ENCODE measurements at regions not wholly inside any gene's neighbourhood (a gene's known extent, or its start where the extent isn't known, plus 50 kb on each side); places are given as distances from the start of the nearest gene placed in this dataset.

DNA sequence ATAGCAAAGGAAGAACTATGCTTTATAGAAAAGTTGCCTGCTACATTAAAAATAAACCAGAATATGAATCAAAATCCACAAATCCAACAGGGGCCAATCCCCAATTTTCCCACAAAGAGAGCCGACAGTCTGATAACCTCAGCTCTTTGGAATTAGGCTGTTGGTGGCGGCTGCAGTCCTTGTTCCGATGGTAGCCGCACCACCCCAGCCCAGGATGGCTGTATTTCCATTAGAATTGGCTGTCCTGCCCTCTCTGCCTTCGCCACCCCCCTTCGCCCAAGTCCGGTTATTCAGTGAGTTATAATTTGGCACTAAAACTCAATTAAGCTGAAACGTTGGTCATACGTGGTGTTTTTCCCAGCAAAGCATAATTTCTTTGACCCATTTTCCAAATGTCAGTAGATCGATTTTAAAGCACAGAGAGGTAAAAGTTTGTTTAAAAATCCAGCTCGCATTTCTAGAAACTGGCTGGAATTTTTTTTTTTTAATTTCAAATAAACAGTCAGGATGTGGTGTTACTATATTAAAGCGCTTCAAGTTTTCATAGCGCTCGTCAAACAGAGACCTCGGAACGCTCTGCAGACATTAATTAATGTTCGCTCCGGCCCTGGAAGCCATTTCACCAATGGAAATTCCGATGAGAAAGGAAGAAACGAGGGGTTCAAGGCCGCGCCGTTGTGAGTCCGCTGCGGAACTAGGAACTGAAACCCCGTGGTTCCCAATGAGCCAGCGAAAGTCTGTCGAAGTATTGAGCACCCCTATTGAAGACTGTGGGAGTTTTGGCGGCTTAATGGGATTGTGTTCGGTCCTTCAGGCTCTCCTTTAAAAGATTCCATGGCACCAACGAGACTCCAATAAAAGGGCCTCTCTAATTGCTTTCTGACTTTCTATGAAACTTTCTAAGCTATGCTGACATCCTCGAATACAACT is 104.8 kb upstream of the DIO3 start:
- H3K4me3 Mint-ChIP-seq: no peak overlapping the region
- no peaks in the 10 kb centered on the region for H3K36me3 Mint-ChIP-seq
- H3K9me3 Mint-ChIP-seq: no peaks in the 10 kb centered on the region
- DNase-seq (ENCODE audit: low spot score in 2 of 2) (no peak), ATAC-seq (no peak)
- H3K4me1 Mint-ChIP-seq: no peaks in the 10 kb centered on the region
- no peak overlapping the region for H3K27ac Mint-ChIP-seq

DNA sequence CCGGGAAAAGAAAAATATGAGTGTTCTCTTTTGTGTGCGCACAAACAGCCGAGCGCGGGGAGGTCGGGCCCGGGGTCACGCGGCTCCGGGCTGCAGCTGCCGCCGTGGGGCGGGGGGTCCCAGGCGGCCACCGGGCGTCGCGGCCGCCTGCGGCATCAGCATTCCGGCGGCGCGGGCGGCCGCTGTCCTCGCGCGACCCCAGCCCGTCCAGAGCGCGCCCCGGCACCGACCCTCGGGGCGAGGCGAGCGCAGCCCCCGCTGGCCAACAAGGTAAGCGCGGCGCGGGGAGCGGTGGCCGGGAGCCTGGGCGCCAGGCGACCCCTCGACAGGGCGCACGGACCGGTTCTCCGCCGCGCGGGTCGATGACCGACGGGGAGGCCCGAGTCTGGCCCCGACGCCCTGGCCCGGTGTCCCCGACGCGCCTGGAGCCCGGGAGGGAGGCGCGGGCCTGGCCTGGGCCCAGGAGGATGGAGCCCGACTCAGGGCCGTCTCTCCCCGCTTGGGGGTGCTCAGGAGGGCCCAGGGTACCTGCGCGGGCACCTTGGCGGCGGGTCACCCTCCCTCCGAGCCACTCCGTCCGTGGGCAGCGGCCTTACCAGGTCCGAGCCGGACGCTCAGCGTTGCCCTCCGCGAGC is 103.9 kb upstream of the DIO3 start:
- DNase-seq (ENCODE audit: low spot score in 2 of 2) (no peak), ATAC-seq (no peak)
- no peaks in the 10 kb centered on the region for H3K9me3 Mint-ChIP-seq
- H3K4me1 Mint-ChIP-seq: no peaks in the 10 kb centered on the region
- H3K36me3 Mint-ChIP-seq: no peaks in the 10 kb centered on the region
- no peak overlapping the region for H3K27ac Mint-ChIP-seq
- H3K4me3 Mint-ChIP-seq: no peak overlapping the region

DNA sequence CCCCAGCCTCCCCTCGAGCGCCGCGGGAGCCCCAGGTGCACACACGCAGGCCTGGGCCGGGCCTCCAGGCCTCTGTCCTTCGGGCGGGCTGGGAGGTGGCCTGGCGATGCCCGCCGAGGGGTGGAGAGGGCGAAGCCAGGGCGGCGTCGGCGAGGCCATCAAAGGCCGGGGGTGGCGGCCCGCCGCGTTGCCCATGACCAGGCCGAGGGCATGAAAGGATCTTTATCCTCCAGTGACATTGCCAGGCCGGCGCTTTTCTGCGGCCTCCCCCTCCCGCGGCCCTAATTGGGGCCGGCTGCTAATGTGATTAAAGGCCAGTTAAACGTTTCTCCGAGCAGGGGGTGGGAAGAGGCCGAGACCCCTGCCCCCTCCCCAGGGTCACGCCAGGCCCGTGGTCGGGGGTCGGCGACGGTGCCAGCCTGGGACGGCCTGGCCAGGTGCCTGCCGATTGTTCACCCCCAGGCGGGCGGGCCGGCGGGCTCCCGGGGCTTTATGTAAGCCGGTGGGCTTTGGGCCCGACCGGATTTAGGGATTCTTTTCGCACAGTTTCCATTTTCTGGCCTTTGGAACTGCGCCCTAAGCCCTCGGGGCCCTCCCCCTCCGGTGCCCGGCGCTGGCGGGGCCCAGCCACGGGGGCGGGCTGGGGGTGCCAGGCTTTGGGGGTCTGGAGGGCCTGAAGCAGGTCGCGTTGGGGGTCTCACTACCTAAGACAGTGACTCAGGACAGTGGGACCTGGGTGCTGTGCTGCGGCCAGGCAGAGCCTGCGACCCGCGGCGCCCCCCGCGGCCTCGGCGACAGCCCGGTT is 103.2 kb upstream of the DIO3 start:
- no peaks in the 10 kb centered on the region for H3K9me3 Mint-ChIP-seq
- H3K4me1 Mint-ChIP-seq: no peaks in the 10 kb centered on the region
- H3K36me3 Mint-ChIP-seq: no peaks in the 10 kb centered on the region
- H3K27ac Mint-ChIP-seq: no peak overlapping the region
- no peak for ATAC-seq
- H3K4me3 Mint-ChIP-seq: no peak overlapping the region
- no peak for DNase-seq (ENCODE audit: low spot score in 2 of 2)

DNA sequence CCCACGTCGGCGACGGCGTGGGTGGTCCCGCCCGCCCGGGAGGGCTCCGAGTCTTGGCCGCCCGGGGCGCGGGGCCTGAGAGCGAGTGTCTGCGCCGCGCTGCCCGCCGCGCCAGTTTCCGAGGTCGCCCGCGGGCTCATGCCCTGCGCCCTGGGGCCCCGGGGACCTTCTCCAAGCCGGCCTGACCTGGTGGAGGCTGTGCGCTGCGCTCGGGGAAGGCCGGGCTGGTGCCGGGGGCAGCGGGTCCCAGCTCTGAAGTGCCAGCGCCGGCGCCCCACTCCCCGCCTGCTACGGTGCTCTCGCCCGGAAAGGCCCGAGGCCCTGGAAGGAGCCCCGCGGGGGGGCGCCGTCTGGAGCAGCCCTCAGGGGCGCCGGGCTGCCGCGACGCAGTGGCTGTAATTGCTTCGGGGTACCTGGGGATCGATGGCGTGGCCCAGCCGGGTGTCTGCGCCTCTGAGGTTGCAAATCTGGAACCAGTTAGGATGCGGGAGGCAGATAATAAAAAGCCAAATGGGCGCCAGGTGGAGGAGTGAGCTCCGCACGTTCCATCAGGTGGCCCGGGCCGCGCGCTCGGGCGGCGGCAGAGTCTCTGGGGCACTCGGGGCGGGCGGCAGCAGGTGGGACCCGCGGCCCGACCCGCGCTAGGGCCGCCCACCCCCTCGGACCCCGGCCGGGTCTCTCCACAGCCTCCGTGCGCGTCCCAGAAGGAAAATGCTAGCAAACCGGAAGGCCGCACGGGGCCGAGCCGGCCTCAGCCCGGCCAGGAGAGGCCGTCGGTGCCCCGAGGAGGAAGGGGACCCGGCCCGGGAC is 102.3 kb upstream of the DIO3 start:
- H3K4me1 Mint-ChIP-seq: no peaks in the 10 kb centered on the region
- H3K4me3 Mint-ChIP-seq: no peak overlapping the region
- DNase-seq (ENCODE audit: low spot score in 2 of 2) (no peak), ATAC-seq (no peak)
- no peak overlapping the region for H3K27ac Mint-ChIP-seq
- no peaks in the 10 kb centered on the region for H3K36me3 Mint-ChIP-seq
- H3K9me3 Mint-ChIP-seq: no peaks in the 10 kb centered on the region

DNA sequence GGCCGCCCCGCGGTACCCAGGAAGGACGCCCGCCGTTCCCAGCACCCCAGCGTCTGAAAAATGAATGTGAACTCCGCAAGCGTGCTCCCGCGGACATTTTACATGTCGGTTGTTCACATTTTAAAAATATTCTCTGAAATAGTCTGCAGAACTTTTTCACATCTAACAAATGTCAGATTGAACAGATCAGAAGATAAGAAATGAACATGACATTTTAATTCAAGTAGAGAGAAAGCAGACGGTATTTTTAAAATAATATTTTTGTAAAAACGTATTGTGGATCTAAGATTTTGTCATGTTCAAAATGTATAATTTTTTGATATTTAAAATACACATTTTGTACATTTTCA is 101.8 kb upstream of the DIO3 start:
- ATAC-seq: no peak
- H3K9me3 Mint-ChIP-seq: no peaks in the 10 kb centered on the region

DNA sequence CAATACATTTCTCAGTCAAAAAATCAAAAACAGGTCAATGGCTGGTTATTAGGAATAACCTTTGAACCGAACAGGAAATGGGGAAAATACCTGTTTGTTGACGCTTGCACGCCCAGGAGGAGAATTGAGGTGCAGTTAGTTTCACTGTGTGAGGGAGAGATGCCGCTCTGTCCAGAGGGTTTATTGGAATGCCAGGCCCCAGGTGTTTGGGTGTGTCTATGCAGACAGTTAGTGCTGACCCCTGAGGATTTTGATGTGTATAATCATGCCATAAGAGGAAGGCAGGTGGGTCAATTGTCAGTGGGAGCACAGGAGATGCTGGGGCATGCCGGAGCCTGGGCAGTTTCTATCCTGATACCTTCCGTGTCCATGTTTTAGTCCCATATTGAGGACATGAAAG is 100.8 kb upstream of the DIO3 start:
- Mint-ChIP-seq H3K27ac (no peak overlapping the region), H3K9me3 (no peaks in the 10 kb centered on the region), H3K36me3 (no peaks in the 10 kb centered on the region), H3K4me1 (no peaks in the 10 kb centered on the region), H3K4me3 (no peak overlapping the region)
- no peak for ATAC-seq
- DNase-seq (ENCODE audit: low spot score in 2 of 2): no peak

More for the DNA sequence above, 101.8 kb upstream of the DIO3 start:
- Mint-ChIP-seq H3K27ac (no peak overlapping the region), H3K4me1 (no peaks in the 10 kb centered on the region), H3K36me3 (no peaks in the 10 kb centered on the region), H3K4me3 (no peak overlapping the region)
- no peak for DNase-seq (ENCODE audit: low spot score in 2 of 2)

DNA sequence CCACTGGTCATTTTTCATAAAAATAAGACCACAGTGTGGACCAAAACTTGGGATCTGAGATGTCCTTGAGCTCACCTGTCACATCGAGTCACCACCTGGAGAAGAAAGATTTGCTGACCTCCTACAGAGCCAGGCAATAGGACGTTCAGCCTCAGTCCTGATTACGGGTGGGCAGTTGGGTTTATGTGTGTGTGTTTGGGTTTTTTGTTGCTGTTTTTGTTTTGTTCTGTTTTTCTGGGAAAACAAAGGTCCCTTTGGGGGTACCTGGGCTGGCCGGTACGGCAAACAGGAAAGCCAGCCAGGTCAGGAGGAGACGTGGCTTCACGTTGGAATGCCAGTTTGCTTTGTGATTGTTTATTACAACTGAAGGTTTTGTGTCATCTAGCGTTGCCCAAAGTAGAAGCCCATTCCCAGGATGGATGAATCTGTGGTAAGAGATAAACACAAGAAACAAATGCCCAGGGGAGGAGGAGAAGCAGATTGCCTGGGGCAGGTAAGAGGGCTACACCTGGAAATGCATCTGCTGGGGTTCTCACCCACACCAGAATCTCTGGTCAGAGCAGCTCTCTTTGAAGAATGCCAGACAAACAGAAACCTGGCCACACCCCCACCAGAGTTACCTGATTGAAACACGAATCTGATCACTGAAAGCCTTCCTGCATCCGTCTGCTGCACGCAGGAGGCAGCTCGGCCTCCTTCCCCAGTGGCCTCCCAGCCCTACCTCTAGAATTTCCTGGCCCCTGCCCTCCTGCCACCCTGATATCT is 100.1 kb upstream of the DIO3 start:
- Mint-ChIP-seq H3K4me3 (no peak overlapping the region), H3K27ac (no peak overlapping the region), H3K9me3 (no peaks in the 10 kb centered on the region), H3K36me3 (no peaks in the 10 kb centered on the region), H3K4me1 (no peaks in the 10 kb centered on the region)
- ATAC-seq: no peak
- no peak for DNase-seq (ENCODE audit: low spot score in 2 of 2)

DNA sequence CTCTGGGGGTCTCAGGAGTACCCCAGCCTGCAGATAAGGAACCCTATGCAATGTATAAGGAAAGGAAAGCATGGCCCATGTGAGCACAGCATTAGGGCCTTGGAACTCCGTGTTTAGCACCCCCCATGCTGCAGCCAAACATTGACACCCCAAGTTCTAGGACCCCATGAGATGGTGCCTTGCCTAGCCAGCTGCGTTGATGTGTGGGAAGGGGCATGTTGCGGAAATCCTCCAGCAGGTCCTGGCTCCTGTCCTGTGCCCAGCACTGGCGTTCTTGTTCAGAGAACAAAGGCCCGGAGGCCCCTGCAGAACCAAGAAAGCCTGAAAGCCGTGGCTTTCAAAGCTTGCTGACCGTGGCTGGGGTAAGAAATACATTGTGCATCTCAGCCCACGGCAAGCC is 99.4 kb upstream of the DIO3 start:
- H3K9me3 Mint-ChIP-seq: no peaks in the 10 kb centered on the region
- H3K27ac Mint-ChIP-seq: no peak overlapping the region

DNA sequence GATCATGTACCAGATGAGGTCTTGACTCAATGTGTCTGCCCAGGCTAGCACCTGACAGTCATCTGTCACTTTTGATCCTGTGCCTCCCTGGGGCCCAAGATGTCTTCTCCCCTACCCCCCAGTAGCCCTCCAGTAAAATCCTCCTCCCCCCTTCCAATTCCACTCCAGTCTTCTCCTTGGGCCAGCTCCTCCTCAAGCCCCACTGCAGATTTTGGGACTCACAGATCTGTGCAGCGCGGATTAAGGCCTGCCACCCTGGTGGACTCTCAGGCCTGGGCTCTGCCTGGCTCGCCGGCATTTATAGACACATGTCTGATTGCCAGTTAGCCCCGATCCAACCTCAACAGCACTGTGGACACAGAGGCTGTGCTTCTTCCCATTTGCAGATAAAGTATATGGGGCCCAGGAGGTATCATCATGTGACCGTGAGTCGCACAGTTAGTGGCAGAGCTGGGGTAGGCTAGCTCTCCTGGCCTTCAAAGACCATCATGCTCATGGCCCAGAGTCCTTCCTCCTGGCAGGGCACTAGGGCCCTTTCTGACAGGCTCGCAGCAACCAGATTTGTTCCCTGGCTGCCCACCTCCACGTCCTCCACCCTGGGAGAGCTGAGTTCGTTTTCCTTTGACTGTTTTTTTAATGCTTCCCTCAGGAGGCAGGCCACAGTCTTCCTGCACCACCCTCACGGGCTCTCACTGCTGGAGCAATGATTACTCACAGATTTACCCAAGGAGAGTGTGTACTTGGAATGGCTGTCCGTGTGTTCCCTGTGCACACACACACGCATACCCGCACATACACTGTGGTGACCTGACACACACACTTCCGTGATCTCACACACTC is 98.3 kb upstream of the DIO3 start:
- H3K4me1 Mint-ChIP-seq: no peaks in the 10 kb centered on the region
- ATAC-seq: no peak
- no peaks in the 10 kb centered on the region for H3K36me3 Mint-ChIP-seq
- no peak overlapping the region for H3K4me3 Mint-ChIP-seq
- H3K27ac Mint-ChIP-seq: no peak overlapping the region
- no peaks in the 10 kb centered on the region for H3K9me3 Mint-ChIP-seq
- DNase-seq (ENCODE audit: low spot score in 2 of 2): no peak

More for the DNA sequence above, 99.4 kb upstream of the DIO3 start:
- no peaks in the 10 kb centered on the region for H3K36me3 Mint-ChIP-seq
- H3K4me3 Mint-ChIP-seq: no peak overlapping the region
- ATAC-seq (no peak), DNase-seq (ENCODE audit: low spot score in 2 of 2) (no peak)
- no peaks in the 10 kb centered on the region for H3K4me1 Mint-ChIP-seq

DNA sequence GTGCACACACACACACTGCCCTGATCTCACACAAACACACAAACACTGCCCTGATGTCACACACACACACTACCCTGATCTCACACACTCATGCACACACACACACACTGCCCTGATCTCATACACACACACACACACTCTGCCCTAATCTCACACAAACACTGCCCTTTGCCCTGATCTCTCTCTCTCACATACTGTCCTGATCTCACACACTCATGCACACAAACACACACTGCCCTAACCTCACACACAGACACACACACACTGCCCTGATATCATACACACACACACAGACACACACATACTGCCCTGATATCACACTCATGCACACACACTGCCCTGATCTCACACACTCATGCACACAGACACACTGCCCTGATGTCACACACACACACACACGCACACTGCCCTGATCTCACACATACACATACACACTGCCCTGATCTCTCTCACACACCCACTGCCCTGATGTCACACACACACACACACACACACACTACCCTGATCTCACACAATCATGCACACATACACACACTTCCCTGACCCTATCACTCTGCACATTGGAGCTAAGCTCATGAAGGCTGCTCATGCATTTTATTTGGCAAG is 97.6 kb upstream of the DIO3 start:
- no peak overlapping the region for H3K4me3 Mint-ChIP-seq
- ATAC-seq: no peak

DNA sequence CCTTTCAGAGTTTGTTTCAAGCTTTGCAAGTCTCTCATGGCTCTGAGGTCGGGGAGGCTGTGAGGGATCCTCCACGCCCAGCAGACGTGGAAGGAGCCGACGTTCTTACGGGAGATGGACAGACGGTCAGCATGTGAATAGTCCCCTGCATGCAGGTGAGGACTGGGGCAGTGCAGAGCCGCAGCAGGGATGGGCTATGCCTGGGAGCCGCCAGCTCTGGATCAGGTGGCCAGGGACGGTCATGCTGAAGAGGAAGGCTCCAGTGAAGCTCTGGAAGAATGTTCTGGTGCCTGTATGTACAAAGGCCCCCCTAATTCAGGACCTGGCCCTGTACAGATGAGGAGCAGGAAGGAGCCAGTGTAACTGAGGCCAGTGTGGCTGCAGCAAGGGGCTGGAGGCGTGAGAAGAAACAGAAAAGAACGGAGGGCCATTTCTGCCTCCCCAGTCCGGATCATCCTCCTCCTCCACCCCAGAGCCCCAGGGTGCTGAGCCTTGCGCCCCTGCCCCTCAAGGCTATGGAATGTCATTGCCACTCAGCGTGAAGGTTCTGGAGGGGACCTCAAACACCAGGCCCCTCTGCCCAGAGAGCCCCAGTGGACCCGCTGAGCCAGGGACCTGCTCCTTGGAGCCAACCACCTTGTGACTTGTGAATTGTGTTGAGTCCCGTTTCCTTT is 96.8 kb upstream of the DIO3 start:
- Mint-ChIP-seq H3K9me3 (no peaks in the 10 kb centered on the region), H3K4me3 (no peak overlapping the region), H3K4me1 (no peaks in the 10 kb centered on the region), H3K27ac (no peak overlapping the region), H3K36me3 (no peaks in the 10 kb centered on the region)
- ATAC-seq: no peak
- no peak for DNase-seq (ENCODE audit: low spot score in 2 of 2)

More for the DNA sequence above, 97.6 kb upstream of the DIO3 start:
- DNase-seq (ENCODE audit: low spot score in 2 of 2): no peak
- H3K9me3 Mint-ChIP-seq: no peaks in the 10 kb centered on the region
- H3K27ac Mint-ChIP-seq: no peak overlapping the region
- no peaks in the 10 kb centered on the region for H3K4me1 Mint-ChIP-seq
- H3K36me3 Mint-ChIP-seq: no peaks in the 10 kb centered on the region

DNA sequence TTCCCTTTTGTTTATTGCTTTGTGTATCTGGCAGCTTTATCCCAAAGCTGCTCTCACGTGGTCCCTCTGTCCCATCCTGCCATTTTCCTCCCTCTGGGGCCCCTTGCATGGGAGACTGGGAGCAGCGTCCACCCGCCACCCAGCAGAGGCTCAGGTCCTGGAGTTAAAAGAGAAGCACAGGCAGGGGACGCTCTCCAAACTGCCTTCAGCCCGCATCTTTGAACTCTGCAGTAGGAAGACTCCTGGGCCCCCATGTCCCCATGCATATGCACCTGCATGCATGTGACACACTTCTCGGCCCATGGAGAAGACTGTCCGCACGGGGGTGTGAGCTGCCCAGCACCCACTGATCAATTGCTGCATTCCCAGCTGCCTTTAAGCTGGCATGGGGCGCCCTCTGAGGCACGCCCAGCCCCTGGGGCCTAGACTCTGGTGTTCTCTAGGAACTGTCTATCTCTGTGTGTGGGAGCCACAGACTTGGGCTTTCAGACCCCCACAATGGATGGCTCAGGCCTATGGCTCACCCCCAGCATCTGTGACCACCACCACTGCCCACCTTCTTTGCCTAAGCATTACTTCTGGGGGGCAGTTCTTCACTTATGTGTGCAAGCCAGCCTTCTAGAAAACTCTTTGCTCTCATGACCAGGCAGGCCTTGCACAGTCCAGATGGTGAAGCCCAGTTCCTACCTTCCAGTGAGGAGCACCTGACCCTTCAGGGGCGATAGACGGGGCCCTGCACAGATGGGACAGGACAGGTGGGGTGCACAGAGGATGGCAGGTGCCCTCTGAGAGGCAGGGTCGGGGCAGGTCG is 96.1 kb upstream of the DIO3 start:
- DNase-seq (ENCODE audit: low spot score in 2 of 2) (no peak), ATAC-seq (no peak)
- no peaks in the 10 kb centered on the region for H3K9me3 Mint-ChIP-seq
- no peaks in the 10 kb centered on the region for H3K4me1 Mint-ChIP-seq
- no peak overlapping the region for H3K27ac Mint-ChIP-seq
- no peaks in the 10 kb centered on the region for H3K36me3 Mint-ChIP-seq
- no peak overlapping the region for H3K4me3 Mint-ChIP-seq

All from stimulated activated effector memory CD8-positive, alpha-beta T cell treated with anti-CD3 and anti-CD28 coated beads, Interleukin-12 subunit alpha, Interleukin-12 subunit beta, amount 100 ng/mL, for 72 hours (primary cell).